GM19239 (cell line): ENCODE measurements at regions not wholly inside any gene's neighbourhood (a gene's known extent, or its start where the extent isn't known, plus 50 kb on each side); places are given as distances from the start of the nearest gene placed in this dataset.

Experiments
- DNase-seq: peaks from one replicate; pipeline ENCODE4 v3.0.0; 2011; ENCODE audit warnings: low spot score; ENCODE audit not compliant: insufficient read length
- FAIRE-seq: peaks from 2 replicates; lab custom pipeline; 2011; peaks lifted over from hg19 to GRCh38; lab: Jason Lieb, UNC

- no peak for FAIRE-seq
- no peak for DNase-seq
These were observed 395.7 kb downstream of the SLITRK5 start for GRCh38 chr13:88066847-88067246.

- FAIRE-seq (no peak), DNase-seq (no peak)
These were observed 397.1 kb downstream of the SLITRK5 start for GRCh38 chr13:88068316-88068715.

DNA sequence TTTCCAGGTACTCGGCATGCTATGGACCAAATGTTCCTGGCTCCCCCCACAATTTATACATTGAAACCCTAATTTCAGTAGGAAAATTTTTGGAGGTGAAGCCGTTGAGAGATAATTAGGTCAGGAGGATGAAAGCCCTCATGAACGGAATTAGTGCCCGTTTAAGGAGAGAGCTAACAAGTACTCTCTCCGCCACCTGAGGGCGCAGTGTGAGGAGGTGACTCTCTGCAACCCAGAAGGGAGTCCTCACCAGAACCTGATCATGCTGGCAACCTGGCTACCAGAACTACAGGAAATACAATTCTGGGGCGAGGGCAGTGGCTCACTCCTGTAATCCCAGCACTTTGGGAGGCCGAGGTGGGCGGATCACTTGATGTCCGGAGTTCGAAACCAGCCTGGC lies 397.8 kb downstream of the SLITRK5 start:
- FAIRE-seq (no peak), DNase-seq (no peak)

- DNase-seq (no peak), FAIRE-seq (no peak)
These were observed 400.2 kb downstream of the SLITRK5 start for GRCh38 chr13:88071371-88071770.

GRCh38 chr13:88074794-88075510 lies 403.8 kb downstream of the SLITRK5 start:
- DNase-seq (no peak), FAIRE-seq (no peak)

- DNase-seq = no peak
- no peak for FAIRE-seq
These were observed 413.9 kb downstream of the SLITRK5 start for GRCh38 chr13:88085036-88085435.

GRCh38 chr13:88086577-88086976 lies 415.4 kb downstream of the SLITRK5 start:
- DNase-seq = no peak
- no peak for FAIRE-seq

DNA sequence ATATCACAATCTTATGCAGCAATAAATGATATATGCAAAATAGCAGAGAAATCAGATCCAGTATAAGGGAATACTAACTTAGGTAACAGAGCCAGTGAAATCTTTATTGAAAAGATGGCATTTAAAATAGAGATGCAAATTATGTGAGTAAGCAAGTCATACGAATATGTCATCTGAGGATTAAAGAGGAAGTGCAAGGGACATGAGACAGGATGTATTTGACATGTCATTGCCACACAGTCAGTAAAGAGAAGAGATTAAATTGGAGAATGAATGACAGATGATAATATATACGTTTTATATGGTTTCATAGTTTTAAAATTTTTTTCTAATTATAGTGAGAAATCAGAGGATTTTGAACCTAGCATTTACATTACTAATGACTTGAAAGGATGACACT lies 426.4 kb downstream of the SLITRK5 start:
- no peak for DNase-seq
- FAIRE-seq = no peak

DNA sequence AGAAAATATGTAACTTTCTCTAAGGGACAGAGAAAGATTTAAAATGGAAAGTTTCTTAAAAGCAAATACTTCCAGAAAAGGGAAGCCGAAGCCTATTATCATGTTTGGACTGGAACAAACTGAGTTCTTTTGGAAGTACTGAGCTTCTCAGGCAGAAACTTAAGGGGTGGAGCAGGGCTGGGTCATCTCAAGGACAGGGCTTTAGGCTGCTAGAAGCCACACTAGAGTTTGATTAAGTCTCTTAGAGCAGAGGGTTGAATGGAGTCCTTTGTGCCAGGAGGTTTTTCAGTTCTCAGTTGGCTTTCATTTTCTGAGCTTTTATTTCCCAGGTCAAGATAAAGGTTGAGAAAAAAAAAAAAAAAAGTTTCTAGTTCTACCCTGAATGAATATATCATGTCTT lies 432.7 kb downstream of the SLITRK5 start:
- FAIRE-seq (no peak), DNase-seq (no peak)

DNA sequence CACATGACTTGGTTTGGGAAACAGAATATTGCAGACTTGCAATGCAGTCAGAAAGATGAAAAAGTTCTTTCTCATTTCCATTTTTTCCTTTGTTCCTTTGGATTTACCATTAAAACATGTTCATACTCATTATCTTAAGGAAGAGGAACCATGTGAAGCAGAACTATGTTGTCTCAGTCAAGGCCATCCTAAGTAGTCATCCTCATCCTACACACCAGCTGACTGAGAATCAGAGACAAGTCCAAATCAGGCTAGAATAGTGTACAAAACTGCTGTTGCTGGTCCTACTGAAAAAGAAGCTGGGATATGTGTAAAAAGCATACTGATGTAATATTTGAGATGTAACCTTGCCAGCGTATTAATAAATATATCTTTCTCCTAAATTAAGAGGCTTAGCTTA lies 433.4 kb downstream of the SLITRK5 start:
- FAIRE-seq (no peak), DNase-seq (no peak)

DNA sequence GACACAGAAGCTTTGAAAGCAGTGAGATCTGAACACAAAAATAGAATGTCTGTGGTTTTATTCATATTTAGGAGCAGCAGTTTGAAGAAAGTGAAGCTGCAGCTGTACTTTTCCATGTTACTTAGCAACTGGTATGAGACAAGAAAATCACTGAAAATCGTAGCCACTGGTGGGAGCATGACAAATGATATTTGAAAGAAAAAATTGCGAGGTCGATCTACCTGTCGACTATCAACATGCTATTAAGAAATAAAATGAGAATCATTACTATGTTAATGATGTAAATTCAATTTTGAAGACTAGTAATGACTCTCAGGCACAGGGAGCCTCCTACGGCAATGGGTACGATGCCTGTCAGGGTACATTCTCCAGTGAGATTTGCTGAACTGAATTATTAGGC lies 436.4 kb downstream of the SLITRK5 start:
- no peak for FAIRE-seq
- DNase-seq = no peak

DNA sequence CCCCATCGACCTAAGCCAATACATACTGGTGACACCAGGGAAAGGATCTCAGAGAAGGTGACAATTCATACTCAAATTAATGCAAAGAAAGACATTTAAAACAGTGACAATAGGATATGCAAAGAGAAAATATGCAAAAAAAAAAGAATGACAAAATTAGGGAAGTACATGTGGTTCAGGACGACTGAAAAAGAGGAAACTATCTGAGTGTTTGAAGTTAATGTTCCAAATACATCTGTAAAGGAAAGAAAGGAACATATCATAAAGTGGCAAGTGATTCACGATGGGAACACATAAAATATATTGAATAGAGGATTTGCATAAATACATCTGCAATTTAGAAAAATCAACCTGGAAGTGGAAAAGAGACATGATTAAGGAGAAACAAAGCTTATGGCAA lies 441.4 kb downstream of the SLITRK5 start:
- DNase-seq = no peak
- no peak for FAIRE-seq

DNA sequence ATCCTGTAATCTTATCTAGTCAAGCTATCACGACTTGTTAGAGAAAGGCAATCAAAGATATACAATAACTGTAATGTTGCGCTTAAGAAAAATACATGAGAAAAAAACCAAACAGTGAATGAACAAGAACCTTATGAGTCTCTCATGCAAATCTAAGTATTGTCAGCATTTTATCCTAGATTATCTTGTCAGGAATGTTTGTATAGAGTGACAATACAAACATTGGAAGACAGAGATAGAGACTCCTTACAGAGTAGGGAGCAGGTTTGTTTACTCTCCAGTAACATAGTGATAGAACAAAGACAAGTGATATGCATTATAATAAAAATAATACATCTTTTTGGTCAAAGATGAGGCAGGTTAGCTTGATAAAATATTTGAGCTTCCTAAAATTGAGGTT lies 444.8 kb downstream of the SLITRK5 start:
- FAIRE-seq = no peak
- DNase-seq = no peak

- DNase-seq (no peak), FAIRE-seq (no peak)
These were observed 447.8 kb downstream of the SLITRK5 start for GRCh38 chr13:88118952-88119351.

DNA sequence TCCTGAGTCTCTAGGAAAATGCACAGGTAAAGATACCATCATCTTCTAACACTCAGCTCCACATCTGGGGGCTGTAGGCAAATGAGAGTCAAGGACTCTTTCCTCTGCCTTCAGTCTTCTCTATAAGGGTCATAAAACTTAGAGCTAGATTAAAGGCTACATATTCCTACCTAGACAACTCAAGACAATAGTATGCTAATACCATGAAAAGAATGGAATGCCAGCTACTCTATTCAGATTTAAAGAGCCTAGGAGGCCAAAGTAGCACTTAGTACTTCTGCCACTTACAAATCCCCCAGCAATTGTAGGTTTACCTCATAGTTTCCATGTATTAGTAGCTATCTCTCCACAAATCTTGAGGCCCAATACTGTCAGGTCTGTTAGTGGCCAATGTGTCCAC lies 453.0 kb downstream of the SLITRK5 start:
- DNase-seq = no peak
- FAIRE-seq = no peak

GRCh38 chr13:88125055-88125454 lies 453.9 kb downstream of the SLITRK5 start:
- no peak for FAIRE-seq

DNA sequence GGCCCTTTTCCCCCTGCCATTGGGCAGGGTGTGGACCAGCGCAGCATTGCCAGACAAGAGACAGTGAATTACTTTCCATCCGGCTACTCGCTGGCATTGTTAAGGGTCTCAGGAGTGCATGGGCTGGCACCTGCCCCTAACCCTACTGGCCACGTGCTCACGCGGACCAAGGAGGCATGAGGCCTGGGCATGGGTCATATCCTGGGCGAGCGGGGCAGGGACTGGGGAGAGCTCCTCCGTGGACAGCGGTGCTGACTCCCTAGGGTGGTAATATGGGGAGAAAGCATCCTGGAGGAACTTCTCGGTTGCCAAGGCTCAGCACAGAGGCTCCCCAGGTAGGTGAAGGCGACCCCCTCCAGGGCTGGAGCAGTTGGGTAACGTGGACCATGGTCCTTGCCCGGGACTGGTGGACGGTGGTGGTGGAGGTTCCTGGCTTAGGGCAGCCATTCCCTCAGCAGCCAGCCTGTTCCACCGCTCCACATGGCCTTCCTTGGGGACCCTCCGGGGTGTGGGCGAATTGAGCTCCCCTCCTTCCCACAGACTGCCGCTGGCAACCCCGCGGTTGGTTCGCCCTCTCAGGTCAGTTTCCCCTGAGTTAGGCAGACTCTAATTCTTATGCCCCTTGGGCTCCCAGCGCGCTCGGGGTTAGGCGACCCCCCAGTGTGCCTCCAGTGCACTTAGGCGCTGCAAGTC lies 465.1 kb downstream of the SLITRK5 start:
- no peak for FAIRE-seq

More at GRCh38 chr13:88125055-88125454, 453.9 kb downstream of the SLITRK5 start:
- no peak for DNase-seq

GRCh38 chr13:88142653-88143052 lies 471.5 kb downstream of the SLITRK5 start:
- DNase-seq = no peak
- no peak for FAIRE-seq

More for the DNA sequence above, 465.1 kb downstream of the SLITRK5 start:
- no peak for DNase-seq

- DNase-seq (no peak), FAIRE-seq (no peak)
These were observed 473.4 kb downstream of the SLITRK5 start for GRCh38 chr13:88144580-88144979.

DNA sequence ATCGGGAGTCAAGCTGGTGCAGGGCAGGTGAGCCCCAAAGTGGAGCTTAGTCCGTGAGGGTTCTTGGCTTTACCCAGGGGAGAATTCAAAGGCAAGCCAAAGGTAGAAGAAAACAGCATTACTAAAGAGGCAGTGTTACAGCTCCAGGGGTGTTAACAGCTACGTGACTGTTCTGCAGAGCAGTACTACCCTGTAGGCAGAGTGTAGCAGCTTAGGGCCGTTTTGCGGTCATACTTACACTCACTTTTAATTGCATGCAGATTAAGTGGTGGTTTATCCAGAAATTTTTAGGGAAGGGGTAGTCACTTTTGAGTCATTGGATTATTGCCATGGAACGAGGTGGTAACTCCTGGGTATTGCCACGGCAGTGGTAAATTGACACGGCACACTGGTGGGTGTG lies 482.2 kb downstream of the SLITRK5 start:
- FAIRE-seq (no peak), DNase-seq (no peak)

DNA sequence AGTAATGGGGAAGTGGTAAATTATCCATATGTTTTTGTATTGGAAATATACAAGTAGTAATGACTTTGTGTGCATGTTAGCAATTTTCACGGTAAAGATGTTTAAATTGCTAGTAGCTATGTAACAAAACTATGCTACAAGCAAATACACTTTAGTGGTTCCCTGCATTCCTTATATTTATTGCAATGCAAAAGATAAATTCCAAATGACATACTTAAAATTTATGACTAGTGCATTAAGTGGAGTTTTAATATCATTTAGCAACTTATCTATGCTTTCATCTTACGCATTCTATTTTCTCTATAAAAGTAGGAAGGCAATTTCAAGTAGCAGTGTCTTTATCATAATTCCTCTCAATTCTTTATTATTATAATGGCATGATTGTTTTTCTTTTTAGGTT lies 482.8 kb downstream of the SLITRK5 start:
- FAIRE-seq (no peak), DNase-seq (no peak)
